ENCODE measurements at regions not wholly inside any gene's neighbourhood (a gene's known extent, or its start where the extent isn't known, plus 50 kb on each side); places are given as distances from the start of the nearest gene placed in this dataset.

DNA sequence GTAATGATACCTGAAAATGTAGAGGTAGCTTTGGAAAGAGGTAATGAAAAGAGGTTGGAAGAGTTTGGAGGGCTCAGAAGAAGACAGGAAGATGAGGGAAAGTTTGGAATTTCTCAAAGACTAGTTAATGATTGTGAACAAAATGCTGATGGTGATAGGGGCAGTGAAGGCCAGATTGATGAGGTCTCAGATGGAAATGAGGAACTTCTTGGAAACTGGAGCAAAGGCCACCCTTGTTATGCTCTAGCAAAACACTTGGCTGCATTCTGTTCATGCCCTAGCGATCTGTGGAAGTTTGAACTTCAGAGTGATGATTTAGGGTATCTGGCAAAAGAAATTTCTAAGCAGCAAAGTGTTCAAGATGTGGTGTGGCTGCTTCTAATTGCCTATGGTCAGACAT is 161.2 kb upstream of the SPEF2 start:
- no peaks in the 10 kb centered on the region for H3K27me3 ChIP-seq (ENCODE audit: low read depth, low read length)
- H3K9me3 ChIP-seq (ENCODE audit: control insufficient read depth in 1 of 2, low read length in 2 of 2) = peaks cover 0 to 6% of the 10 kb centered on the region in 2 donors
- no peak overlapping the region for H3K27ac ChIP-seq (ENCODE audit: low read length)
- no peaks in the 10 kb centered on the region for H3K4me1 ChIP-seq (ENCODE audit: control insufficient read depth in 1 of 2, insufficient read depth in 2 of 2, low read length in 2 of 2)
- no peak overlapping the region for H3K4me3 ChIP-seq (ENCODE audit: low read depth in 1 of 2, low read length in 2 of 2)
- H3K36me3 ChIP-seq (ENCODE audit: control insufficient read depth in 1 of 2, insufficient read depth in 2 of 2, low read length in 2 of 2) = no peaks in the 10 kb centered on the region

DNA sequence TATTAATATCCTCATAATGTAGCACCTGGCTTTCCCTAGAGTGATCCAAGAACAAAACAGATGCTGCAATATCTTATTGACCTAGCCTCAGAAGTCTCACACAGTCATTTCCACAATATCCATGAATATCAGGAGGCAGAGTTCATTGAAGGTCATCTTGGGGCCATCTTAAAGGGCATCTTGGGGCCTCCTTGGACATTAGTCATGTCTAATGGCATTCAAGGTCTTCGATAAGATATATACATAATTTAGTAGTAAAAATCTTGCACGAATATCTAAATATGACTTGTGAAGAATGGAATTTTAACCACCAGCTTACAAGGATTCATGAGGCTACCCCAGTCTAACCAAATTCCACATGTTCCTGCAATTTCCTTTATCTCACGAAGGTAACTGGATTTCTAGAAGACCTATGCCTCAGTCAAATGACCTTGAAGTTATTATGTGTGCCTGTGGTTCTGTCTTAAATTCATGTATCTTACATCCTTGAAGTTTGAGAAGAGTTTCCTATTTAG is 163.6 kb upstream of the SPEF2 start:
- Histone ChIP-seq H3K4me3 (ENCODE audit: low read depth in 1 of 2, low read length in 2 of 2) (no peak overlapping the region), H3K27me3 (ENCODE audit: low read depth, low read length) (no peaks in the 10 kb centered on the region), H3K27ac (ENCODE audit: low read length) (no peak overlapping the region), H3K9me3 (ENCODE audit: control insufficient read depth in 1 of 2, low read length in 2 of 2) (peaks cover 4 to 12% of the 10 kb centered on the region in 2 donors), H3K36me3 (ENCODE audit: control insufficient read depth in 1 of 2, insufficient read depth in 2 of 2, low read length in 2 of 2) (no peaks in the 10 kb centered on the region), H3K4me1 (ENCODE audit: control insufficient read depth in 1 of 2, insufficient read depth in 2 of 2, low read length in 2 of 2) (no peaks in the 10 kb centered on the region)

DNA sequence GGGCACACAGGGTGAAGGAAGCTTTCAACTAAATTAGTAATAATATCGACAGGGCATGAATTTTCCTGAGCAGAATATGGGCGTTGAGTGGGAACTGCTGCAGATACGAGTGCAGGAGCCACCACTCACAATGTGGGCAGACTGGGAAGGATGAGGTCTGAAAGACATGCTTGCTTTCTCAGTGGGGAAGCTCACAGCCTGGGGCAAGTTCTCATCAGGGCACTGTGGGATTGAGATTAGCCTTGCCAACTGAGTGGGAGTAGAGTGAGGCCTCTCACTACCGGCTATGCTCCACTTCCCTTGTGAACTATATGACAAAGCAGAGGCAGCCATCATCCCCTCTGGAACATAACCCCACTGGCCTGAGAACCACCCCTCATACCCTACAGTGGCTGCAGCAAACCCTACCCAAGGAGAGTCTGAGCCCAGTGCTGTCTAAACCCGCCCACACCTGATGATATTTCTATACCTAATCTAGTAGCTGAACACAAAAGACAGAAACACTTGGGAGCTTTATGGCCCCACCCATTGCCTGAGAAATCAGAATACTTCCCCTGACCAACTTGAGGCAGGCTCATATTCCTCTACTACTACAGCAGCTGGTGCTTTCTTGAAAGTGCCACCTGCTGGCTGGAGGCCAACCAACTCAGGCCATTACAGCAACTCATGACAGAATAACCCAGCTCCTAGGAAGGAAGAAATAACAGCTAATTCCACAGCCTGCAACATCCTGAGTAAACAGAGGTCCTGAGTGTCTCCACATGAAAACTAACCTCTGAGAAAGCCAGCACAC is 173.7 kb upstream of the SPEF2 start:
- no peaks in the 10 kb centered on the region for H3K4me1 ChIP-seq (ENCODE audit: control insufficient read depth in 1 of 2, insufficient read depth in 2 of 2, low read length in 2 of 2)
- no peak overlapping the region for H3K4me3 ChIP-seq (ENCODE audit: low read depth in 1 of 2, low read length in 2 of 2)

DNA sequence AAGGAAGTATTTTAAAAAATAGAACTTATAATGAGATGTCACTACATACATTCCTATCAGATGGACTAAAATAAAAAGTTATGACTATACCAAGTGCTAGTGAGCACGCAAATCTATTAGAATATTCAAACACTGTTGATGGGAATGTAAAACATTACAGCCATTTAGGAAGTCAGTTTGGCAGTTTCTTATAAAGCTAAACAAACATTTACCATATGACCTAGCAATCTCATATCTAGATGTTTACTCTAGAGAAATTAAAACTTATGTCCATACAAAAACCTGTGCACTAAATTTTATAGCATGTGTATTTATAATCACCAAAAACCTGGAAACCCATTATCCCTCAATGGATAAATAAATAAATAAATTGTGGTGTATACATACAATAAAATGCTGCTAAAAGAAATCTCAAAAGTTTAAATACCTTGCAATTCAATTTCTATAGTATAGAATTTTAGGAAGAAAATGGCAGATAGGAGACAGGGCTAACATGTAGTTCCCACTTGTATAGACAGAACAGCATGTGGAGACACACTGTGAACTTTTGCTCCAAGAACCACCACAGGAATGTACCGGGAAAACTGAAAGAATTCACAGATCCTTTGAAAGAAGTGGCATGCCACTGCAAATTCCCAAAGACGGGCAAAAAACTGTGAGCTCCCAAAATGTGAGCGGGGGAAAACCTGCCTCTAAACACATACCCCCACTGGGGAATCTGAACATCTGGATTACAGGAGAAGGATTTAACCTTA is 174.6 kb upstream of the SPEF2 start:
- Histone ChIP-seq H3K4me3 (ENCODE audit: low read depth in 1 of 2, low read length in 2 of 2) (no peak overlapping the region), H3K27me3 (ENCODE audit: low read depth, low read length) (no peaks in the 10 kb centered on the region), H3K36me3 (ENCODE audit: control insufficient read depth in 1 of 2, insufficient read depth in 2 of 2, low read length in 2 of 2) (no peaks in the 10 kb centered on the region), H3K27ac (ENCODE audit: low read length) (no peak overlapping the region), H3K4me1 (ENCODE audit: control insufficient read depth in 1 of 2, insufficient read depth in 2 of 2, low read length in 2 of 2) (no peaks in the 10 kb centered on the region), H3K9me3 (ENCODE audit: control insufficient read depth in 1 of 2, low read length in 2 of 2) (peaks cover 0 to 3% of the 10 kb centered on the region in 2 donors)

More for the DNA sequence above, 173.7 kb upstream of the SPEF2 start:
- Histone ChIP-seq H3K36me3 (ENCODE audit: control insufficient read depth in 1 of 2, insufficient read depth in 2 of 2, low read length in 2 of 2) (no peaks in the 10 kb centered on the region), H3K27ac (ENCODE audit: low read length) (no peak overlapping the region), H3K27me3 (ENCODE audit: low read depth, low read length) (no peaks in the 10 kb centered on the region), H3K9me3 (ENCODE audit: control insufficient read depth in 1 of 2, low read length in 2 of 2) (peaks cover 0 to 3% of the 10 kb centered on the region in 2 donors)

DNA sequence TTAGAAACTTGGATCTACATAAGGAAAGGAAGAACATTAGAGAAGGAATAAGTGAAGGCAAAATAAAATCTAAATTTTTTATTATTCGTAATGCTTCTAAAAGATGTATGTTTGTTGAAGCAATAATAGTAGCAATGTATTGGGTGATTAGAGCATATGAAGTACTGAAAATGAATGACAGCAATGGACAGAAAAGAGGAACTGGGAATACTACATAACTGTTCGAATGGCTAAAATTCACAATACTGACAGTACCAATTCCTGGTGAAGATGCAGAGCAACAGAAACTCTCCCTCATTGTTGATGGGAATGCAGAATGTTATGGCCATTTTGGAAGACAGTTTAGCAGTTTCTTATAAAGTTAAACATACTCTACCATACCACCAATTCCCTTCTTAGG is 177.3 kb upstream of the SPEF2 start:
- Histone ChIP-seq H3K36me3 (ENCODE audit: control insufficient read depth in 1 of 2, insufficient read depth in 2 of 2, low read length in 2 of 2) (no peaks in the 10 kb centered on the region), H3K4me1 (ENCODE audit: control insufficient read depth in 1 of 2, insufficient read depth in 2 of 2, low read length in 2 of 2) (no peaks in the 10 kb centered on the region), H3K27ac (ENCODE audit: low read length) (no peak overlapping the region), H3K27me3 (ENCODE audit: low read depth, low read length) (no peaks in the 10 kb centered on the region), H3K9me3 (ENCODE audit: control insufficient read depth in 1 of 2, low read length in 2 of 2) (peaks cover 0 to 3% of the 10 kb centered on the region in 2 donors), H3K4me3 (ENCODE audit: low read depth in 1 of 2, low read length in 2 of 2) (no peak overlapping the region)

DNA sequence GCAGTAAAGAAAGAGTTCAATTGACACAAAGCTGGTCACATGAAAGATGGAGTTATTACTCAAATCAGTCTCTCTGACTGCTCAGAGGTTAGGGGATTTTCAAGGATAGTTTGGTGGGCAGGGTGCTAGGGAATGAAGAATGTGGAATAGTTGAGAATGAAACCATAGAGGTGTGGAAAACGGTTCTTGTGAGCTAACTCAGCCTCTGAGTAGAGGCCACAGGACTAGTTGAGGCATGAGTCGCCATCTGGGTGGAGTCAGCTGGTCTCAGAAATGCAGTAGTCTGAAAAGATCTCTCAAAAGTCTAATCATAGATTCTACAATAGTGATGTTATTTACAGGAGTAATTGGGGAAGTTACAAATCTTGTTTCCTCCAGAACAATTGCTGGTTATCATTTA is 178.9 kb upstream of the SPEF2 start:
- H3K36me3 ChIP-seq (ENCODE audit: control insufficient read depth in 1 of 2, insufficient read depth in 2 of 2, low read length in 2 of 2) = no peaks in the 10 kb centered on the region
- H3K4me1 ChIP-seq (ENCODE audit: control insufficient read depth in 1 of 2, insufficient read depth in 2 of 2, low read length in 2 of 2) = no peaks in the 10 kb centered on the region
- no peaks in the 10 kb centered on the region for H3K9me3 ChIP-seq (ENCODE audit: control insufficient read depth in 1 of 2, low read length in 2 of 2)
- no peaks in the 10 kb centered on the region for H3K27me3 ChIP-seq (ENCODE audit: low read depth, low read length)
- H3K4me3 ChIP-seq (ENCODE audit: low read depth in 1 of 2, low read length in 2 of 2) = no peak overlapping the region
- H3K27ac ChIP-seq (ENCODE audit: low read length) = no peak overlapping the region

DNA sequence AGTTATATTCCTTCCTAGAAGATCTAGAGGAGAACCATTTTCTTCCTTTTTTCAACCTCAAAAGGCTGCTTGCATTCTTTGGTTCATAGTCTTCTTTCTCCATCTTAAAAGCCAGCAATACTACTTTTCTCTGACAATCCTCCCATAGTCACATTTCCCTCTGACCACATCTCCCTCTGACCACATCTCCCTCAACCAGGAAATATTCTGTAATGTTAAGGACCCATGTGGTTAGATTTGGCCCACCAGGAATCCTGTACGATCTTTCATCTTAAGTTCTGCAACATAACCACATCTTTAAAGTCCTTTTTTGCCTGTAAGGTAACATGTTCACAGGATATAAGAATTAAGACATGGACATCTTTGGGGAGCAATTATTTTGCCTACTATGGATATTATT is 179.4 kb upstream of the SPEF2 start:
- no peaks in the 10 kb centered on the region for H3K9me3 ChIP-seq (ENCODE audit: control insufficient read depth in 1 of 2, low read length in 2 of 2)
- no peak overlapping the region for H3K4me3 ChIP-seq (ENCODE audit: low read depth in 1 of 2, low read length in 2 of 2)
- no peaks in the 10 kb centered on the region for H3K27me3 ChIP-seq (ENCODE audit: low read depth, low read length)
- H3K27ac ChIP-seq (ENCODE audit: low read length) = no peak overlapping the region
- no peaks in the 10 kb centered on the region for H3K36me3 ChIP-seq (ENCODE audit: control insufficient read depth in 1 of 2, insufficient read depth in 2 of 2, low read length in 2 of 2)
- no peaks in the 10 kb centered on the region for H3K4me1 ChIP-seq (ENCODE audit: control insufficient read depth in 1 of 2, insufficient read depth in 2 of 2, low read length in 2 of 2)

DNA sequence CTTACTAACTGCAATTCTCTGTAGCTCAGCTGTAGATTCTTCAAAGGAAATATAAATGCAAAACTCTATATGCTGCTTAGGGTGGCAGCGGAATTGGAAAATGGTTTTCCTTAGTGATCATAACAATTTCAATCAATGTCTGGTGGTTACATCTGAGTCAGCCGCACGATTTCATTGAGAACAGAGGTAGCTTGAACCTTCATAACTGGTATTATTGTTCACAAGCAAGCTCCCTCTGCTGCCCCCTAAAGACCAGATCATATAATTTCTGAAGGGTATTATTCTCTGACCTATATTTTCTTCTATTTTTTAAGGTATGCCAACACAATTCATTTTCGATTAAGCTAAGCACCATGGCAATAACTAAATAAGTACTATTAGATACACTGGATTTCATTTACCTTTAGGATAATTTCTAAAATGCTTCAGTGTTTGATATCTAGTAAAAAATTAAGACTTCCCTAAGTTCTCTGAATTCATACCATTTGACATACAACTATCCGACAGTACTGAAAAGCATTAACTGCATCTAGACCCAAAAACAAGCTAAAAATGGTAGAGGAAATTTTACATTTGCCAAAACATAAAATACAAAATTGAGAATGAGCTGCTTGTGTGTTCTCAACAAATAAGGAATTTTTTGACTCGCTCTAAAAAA is 181.1 kb upstream of the SPEF2 start:
- no peak overlapping the region for H3K4me3 ChIP-seq (ENCODE audit: low read depth in 1 of 2, low read length in 2 of 2)

DNA sequence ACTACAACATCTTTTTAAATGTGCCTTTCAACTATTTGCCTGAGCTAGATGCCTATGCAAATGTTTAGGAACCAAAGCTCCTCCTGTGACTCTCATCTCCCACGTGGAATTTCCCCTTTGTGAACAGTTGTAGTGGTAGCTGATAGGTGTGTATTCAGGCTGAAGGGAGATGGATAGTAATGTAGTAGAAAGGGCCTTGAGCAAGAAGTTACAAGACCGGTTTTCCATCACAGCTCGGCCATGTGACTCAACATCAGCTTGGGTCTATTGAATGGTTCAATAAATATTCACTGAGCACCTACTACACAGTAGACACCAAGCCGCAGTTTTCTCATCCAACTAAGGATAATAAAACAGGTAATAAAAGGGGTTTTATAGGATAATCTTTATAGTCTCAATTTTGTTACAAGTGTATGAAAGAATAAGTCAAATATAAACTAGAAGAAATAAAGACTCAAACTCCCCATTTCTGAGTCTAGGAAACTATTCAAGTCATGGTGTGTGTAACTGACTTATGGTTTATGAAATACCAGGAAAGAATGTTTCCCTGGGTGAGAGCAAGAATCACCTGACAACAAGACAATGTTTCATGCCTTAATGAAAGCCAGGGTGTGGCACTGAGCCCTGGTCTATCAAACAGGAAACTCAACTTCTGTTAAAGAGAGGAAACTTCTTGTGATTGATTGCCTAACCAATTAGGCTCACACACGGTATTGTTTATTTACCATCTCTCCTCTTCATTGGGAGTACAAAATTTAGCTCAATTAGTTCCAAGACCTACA is 187.1 kb upstream of the SPEF2 start:
- H3K27ac ChIP-seq (ENCODE audit: low read length) = no peak overlapping the region
- no peaks in the 10 kb centered on the region for H3K27me3 ChIP-seq (ENCODE audit: low read depth, low read length)
- H3K36me3 ChIP-seq (ENCODE audit: control insufficient read depth in 1 of 2, insufficient read depth in 2 of 2, low read length in 2 of 2) = no peaks in the 10 kb centered on the region
- no peaks in the 10 kb centered on the region for H3K9me3 ChIP-seq (ENCODE audit: control insufficient read depth in 1 of 2, low read length in 2 of 2)
- H3K4me3 ChIP-seq (ENCODE audit: low read depth in 1 of 2, low read length in 2 of 2) = no peak overlapping the region
- no peaks in the 10 kb centered on the region for H3K4me1 ChIP-seq (ENCODE audit: control insufficient read depth in 1 of 2, insufficient read depth in 2 of 2, low read length in 2 of 2)

More for the DNA sequence above, 181.1 kb upstream of the SPEF2 start:
- H3K27me3 ChIP-seq (ENCODE audit: low read depth, low read length) = no peaks in the 10 kb centered on the region
- no peak overlapping the region for H3K27ac ChIP-seq (ENCODE audit: low read length)
- no peaks in the 10 kb centered on the region for H3K4me1 ChIP-seq (ENCODE audit: control insufficient read depth in 1 of 2, insufficient read depth in 2 of 2, low read length in 2 of 2)
- no peaks in the 10 kb centered on the region for H3K36me3 ChIP-seq (ENCODE audit: control insufficient read depth in 1 of 2, insufficient read depth in 2 of 2, low read length in 2 of 2)
- no peaks in the 10 kb centered on the region for H3K9me3 ChIP-seq (ENCODE audit: control insufficient read depth in 1 of 2, low read length in 2 of 2)

DNA sequence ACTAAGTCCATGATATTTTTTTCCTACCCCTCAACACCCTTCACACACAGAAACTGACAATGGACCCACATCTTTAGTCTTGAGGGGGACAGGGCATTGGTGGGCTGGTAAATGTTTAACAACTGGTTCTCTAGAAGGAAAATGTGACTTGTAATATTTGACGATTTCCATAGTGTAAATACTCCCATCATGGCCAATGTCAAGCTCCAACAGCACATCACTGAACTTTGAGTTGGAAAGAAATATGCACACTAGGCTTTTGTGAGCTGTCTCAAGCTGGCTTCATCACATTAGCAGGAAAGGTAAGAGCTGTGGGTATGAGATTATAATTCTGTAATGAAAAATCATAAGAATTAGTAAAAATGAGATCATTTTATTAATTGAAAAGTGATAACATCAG is 189.9 kb upstream of the PRLR start:
- H3K36me3 ChIP-seq (ENCODE audit: control insufficient read depth in 1 of 2, insufficient read depth in 2 of 2, low read length in 2 of 2) = no peaks in the 10 kb centered on the region
- H3K4me3 ChIP-seq (ENCODE audit: low read depth in 1 of 2, low read length in 2 of 2) = no peak overlapping the region
- no peaks in the 10 kb centered on the region for H3K4me1 ChIP-seq (ENCODE audit: control insufficient read depth in 1 of 2, insufficient read depth in 2 of 2, low read length in 2 of 2)
- no peaks in the 10 kb centered on the region for H3K9me3 ChIP-seq (ENCODE audit: control insufficient read depth in 1 of 2, low read length in 2 of 2)
- no peak overlapping the region for H3K27ac ChIP-seq (ENCODE audit: low read length)
- H3K27me3 ChIP-seq (ENCODE audit: low read depth, low read length) = no peaks in the 10 kb centered on the region

DNA sequence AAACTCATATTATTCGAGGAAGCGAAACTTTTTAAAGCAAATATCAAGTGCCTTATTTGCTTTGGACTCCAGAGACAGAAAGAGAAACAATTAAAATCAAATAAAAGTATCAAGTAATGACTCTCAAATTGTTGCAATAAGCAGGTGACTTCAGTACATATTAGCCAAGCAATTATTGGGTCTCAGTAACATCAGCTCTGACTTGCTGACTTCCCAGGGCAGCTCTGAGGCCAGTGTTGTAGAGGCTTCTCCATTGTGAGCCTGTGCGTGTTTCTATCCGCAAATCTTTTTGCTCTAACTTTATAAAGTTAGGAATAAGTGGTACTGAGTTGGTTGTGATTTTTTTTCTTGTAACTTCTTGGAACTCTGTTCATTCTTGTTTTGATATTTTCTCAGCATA is 186.8 kb upstream of the PRLR start:
- H3K4me1 ChIP-seq (ENCODE audit: control insufficient read depth in 1 of 2, insufficient read depth in 2 of 2, low read length in 2 of 2) = no peaks in the 10 kb centered on the region
- no peak overlapping the region for H3K27ac ChIP-seq (ENCODE audit: low read length)
- H3K9me3 ChIP-seq (ENCODE audit: control insufficient read depth in 1 of 2, low read length in 2 of 2) = no peaks in the 10 kb centered on the region
- no peaks in the 10 kb centered on the region for H3K27me3 ChIP-seq (ENCODE audit: low read depth, low read length)
- no peaks in the 10 kb centered on the region for H3K36me3 ChIP-seq (ENCODE audit: control insufficient read depth in 1 of 2, insufficient read depth in 2 of 2, low read length in 2 of 2)
- H3K4me3 ChIP-seq (ENCODE audit: low read depth in 1 of 2, low read length in 2 of 2) = no peak overlapping the region

Measured in muscle layer of duodenum (tissue), 2 donors.